ENCODE measurements at regions not wholly inside any gene's neighbourhood (a gene's known extent, or its start where the extent isn't known, plus 50 kb on each side); places are given as distances from the start of the nearest gene placed in this dataset.

GRCh38 chr1:38775175-38775845 lies 84.3 kb downstream of the RRAGC start:
- Histone ChIP-seq H3K4me3 (replicated peaks in 1 of 4; ENCODE audit: control extremely low read depth in 1 of 4, insufficient read depth in 1 of 4, low read depth in 3 of 4, low read length in 4 of 4) (no peak overlapping the region), H3K36me3 (ENCODE audit: control insufficient read depth, insufficient read depth, low read length) (no peaks in the 10 kb centered on the region), H3K9me3 (ENCODE audit: control insufficient read depth, insufficient read depth, low read depth, low read length) (no peaks in the 10 kb centered on the region), H3K9ac (ENCODE audit: insufficient read depth, low read length) (no peak overlapping the region), H3K27me3 (ENCODE audit: control insufficient read depth, insufficient read depth, low read length) (no peaks in the 10 kb centered on the region), H3K4me1 (ENCODE audit: control insufficient read depth, extremely low read depth, insufficient read depth, low read length) (no peaks in the 10 kb centered on the region), H2AFZ (ENCODE audit: low read length) (no peak overlapping the region), H3K4me2 (ENCODE audit: extremely low read depth, insufficient read depth, low read length) (no peak overlapping the region), H4K20me1 (ENCODE audit: control insufficient read depth, extremely low read depth, insufficient read depth, low read length) (no peaks in the 10 kb centered on the region), H3K79me2 (ENCODE audit: control insufficient read depth, insufficient read depth, low read length) (no peaks in the 10 kb centered on the region), H3K27ac (ENCODE audit: insufficient read depth, low read length) (no peak overlapping the region)
- no peak for DNase-seq (ENCODE audit: low read depth in 2 of 2)
- TF ChIP-seq EZH2 (IDR thresholded peaks at IDR 0.05; ENCODE audit: low read length, missing control alignments): no peak
- TF ChIP-seq, protein P1, sequence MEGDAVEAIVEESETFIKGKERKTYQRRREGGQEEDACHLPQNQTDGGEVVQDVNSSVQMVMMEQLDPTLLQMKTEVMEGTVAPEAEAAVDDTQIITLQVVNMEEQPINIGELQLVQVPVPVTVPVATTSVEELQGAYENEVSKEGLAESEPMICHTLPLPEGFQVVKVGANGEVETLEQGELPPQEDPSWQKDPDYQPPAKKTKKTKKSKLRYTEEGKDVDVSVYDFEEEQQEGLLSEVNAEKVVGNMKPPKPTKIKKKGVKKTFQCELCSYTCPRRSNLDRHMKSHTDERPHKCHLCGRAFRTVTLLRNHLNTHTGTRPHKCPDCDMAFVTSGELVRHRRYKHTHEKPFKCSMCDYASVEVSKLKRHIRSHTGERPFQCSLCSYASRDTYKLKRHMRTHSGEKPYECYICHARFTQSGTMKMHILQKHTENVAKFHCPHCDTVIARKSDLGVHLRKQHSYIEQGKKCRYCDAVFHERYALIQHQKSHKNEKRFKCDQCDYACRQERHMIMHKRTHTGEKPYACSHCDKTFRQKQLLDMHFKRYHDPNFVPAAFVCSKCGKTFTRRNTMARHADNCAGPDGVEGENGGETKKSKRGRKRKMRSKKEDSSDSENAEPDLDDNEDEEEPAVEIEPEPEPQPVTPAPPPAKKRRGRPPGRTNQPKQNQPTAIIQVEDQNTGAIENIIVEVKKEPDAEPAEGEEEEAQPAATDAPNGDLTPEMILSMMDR (conservative IDR thresholded peaks at IDR 0.05 in 1 of 2, IDR thresholded peaks at IDR 0.05 in 1 of 2; ENCODE audit: low read depth in 1 of 2, low read length in 2 of 2): no peak

DNA sequence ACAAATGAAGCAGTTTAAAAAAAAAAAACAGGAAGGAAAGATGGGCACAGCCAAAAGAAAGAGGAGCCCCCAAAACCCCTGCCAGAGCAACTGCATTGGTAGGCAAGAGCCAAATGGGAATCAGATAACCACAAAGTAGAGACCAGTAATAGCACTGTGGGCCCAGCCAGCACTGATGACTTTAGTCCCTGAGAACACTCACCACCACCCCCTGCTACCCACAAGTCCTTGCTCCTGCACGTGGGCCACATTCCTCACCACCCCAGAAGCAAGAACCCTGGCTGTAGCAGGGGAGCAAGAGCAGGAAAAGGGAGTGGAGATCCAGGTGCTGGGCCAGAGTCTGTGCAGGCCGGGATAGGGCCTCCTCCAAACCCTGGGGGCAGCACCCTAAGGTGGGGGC lies 86.1 kb downstream of the RRAGC start:
- H4K20me1 ChIP-seq (ENCODE audit: control insufficient read depth, extremely low read depth, insufficient read depth, low read length): no peaks in the 10 kb centered on the region
- no peaks in the 10 kb centered on the region for H3K27me3 ChIP-seq (ENCODE audit: control insufficient read depth, insufficient read depth, low read length)
- DNase-seq (ENCODE audit: low read depth in 2 of 2): no peak
- H2AFZ ChIP-seq (ENCODE audit: low read length): no peak overlapping the region
- no peaks in the 10 kb centered on the region for H3K36me3 ChIP-seq (ENCODE audit: control insufficient read depth, insufficient read depth, low read length)
- no peak overlapping the region for H3K4me3 ChIP-seq (replicated peaks in 1 of 4; ENCODE audit: control extremely low read depth in 1 of 4, insufficient read depth in 1 of 4, low read depth in 3 of 4, low read length in 4 of 4)
- TF ChIP-seq, protein P1 (conservative IDR thresholded peaks at IDR 0.05 in 1 of 2, IDR thresholded peaks at IDR 0.05 in 1 of 2; ENCODE audit: low read depth in 1 of 2, low read length in 2 of 2): no peak
- TF ChIP-seq EZH2 (IDR thresholded peaks at IDR 0.05; ENCODE audit: low read length, missing control alignments): no peak
- H3K4me1 ChIP-seq (ENCODE audit: control insufficient read depth, extremely low read depth, insufficient read depth, low read length): no peaks in the 10 kb centered on the region
- no peak overlapping the region for H3K4me2 ChIP-seq (ENCODE audit: extremely low read depth, insufficient read depth, low read length)
- no peak overlapping the region for H3K9ac ChIP-seq (ENCODE audit: insufficient read depth, low read length)
- H3K27ac ChIP-seq (ENCODE audit: insufficient read depth, low read length): no peak overlapping the region
- H3K9me3 ChIP-seq (ENCODE audit: control insufficient read depth, insufficient read depth, low read depth, low read length): no peaks in the 10 kb centered on the region
- no peaks in the 10 kb centered on the region for H3K79me2 ChIP-seq (ENCODE audit: control insufficient read depth, insufficient read depth, low read length)

DNA sequence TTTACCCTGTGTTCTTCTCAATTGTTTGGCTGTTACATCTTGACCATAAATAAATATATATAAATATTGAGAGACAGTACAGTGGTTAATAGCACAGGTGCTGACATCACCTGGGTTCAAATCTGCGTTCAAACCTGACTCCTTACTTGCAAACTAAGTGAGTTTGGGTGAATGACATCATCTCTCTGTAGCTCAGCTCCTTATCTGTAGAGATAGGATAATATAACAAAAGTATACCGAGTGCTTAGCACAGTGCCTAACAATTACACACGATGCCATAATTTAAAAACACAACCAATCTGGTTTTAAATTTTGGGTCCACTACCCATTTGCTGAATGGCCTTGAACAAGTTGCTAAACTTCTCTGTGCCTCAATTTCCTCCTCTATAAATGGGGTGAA lies 86.6 kb downstream of the RRAGC start:
- no peak overlapping the region for H3K4me3 ChIP-seq (replicated peaks in 1 of 4; ENCODE audit: control extremely low read depth in 1 of 4, insufficient read depth in 1 of 4, low read depth in 3 of 4, low read length in 4 of 4)
- no peaks in the 10 kb centered on the region for H4K20me1 ChIP-seq (ENCODE audit: control insufficient read depth, extremely low read depth, insufficient read depth, low read length)
- TF ChIP-seq, protein P1 (conservative IDR thresholded peaks at IDR 0.05 in 1 of 2, IDR thresholded peaks at IDR 0.05 in 1 of 2; ENCODE audit: low read depth in 1 of 2, low read length in 2 of 2): no peak
- no peak for TF ChIP-seq EZH2 (IDR thresholded peaks at IDR 0.05; ENCODE audit: low read length, missing control alignments)
- H3K9me3 ChIP-seq (ENCODE audit: control insufficient read depth, insufficient read depth, low read depth, low read length): no peaks in the 10 kb centered on the region
- no peaks in the 10 kb centered on the region for H3K4me1 ChIP-seq (ENCODE audit: control insufficient read depth, extremely low read depth, insufficient read depth, low read length)
- no peaks in the 10 kb centered on the region for H3K79me2 ChIP-seq (ENCODE audit: control insufficient read depth, insufficient read depth, low read length)
- no peaks in the 10 kb centered on the region for H3K36me3 ChIP-seq (ENCODE audit: control insufficient read depth, insufficient read depth, low read length)
- DNase-seq (ENCODE audit: low read depth in 2 of 2): no peak
- H3K27ac ChIP-seq (ENCODE audit: insufficient read depth, low read length): no peak overlapping the region
- H3K9ac ChIP-seq (ENCODE audit: insufficient read depth, low read length): no peak overlapping the region
- H2AFZ ChIP-seq (ENCODE audit: low read length): no peak overlapping the region
- no peak overlapping the region for H3K4me2 ChIP-seq (ENCODE audit: extremely low read depth, insufficient read depth, low read length)
- no peaks in the 10 kb centered on the region for H3K27me3 ChIP-seq (ENCODE audit: control insufficient read depth, insufficient read depth, low read length)

Data from fibroblast of lung (primary cell).